GM18505 (cell line): ENCODE measurements at regions not wholly inside any gene's neighbourhood (a gene's known extent, or its start where the extent isn't known, plus 50 kb on each side); places are given as distances from the start of the nearest gene placed in this dataset.
"Not testable (repeated sequence)": the region's sequence is repeated elsewhere in the genome, so short reads cannot be mapped to it uniquely, and the experiment has no call there.

Experiments
- ATAC-seq: cut with Tn5 transposase; IDR thresholded peaks from one replicate; pipeline ENCODE4 v1.9.1; 2021; ENCODE audit not compliant: unreplicated experiment
- POLR2A ChIP-seq: IDR thresholded peaks from 4 replicates; pipeline ENCODE4 v1.6.1; 2011; ENCODE audit warnings: borderline replicate concordance; ENCODE audit not compliant: insufficient read depth, insufficient read length; ENCODE audit errors: extremely low read depth

GRCh38 chr2:149873936-149874335 lies 286.4 kb upstream of the MMADHC start:
- no peak for ATAC-seq
- TF ChIP-seq POLR2A: no peak

GRCh38 chr2:149872638-149873150 lies 285.1 kb upstream of the MMADHC start:
- ATAC-seq: no peak
- TF ChIP-seq POLR2A: no peak

- no peak for ATAC-seq
- no peak for TF ChIP-seq POLR2A
These were observed 284.5 kb upstream of the MMADHC start for GRCh38 chr2:149872041-149872440.

GRCh38 chr2:149871091-149871885 lies 283.7 kb upstream of the MMADHC start:
- ATAC-seq: no peak
- TF ChIP-seq POLR2A: no peak

- ATAC-seq: no peak
- no peak for TF ChIP-seq POLR2A
These were observed 275.7 kb upstream of the MMADHC start for GRCh38 chr2:149863227-149863626.

- ATAC-seq: no peak
- TF ChIP-seq POLR2A: no peak
These were observed 273.5 kb upstream of the MMADHC start for GRCh38 chr2:149861034-149861433.

- ATAC-seq: no peak
- no peak for TF ChIP-seq POLR2A
These were observed 272.8 kb upstream of the MMADHC start for GRCh38 chr2:149860276-149860921.

GRCh38 chr2:149858901-149859634 lies 271.5 kb upstream of the MMADHC start:
- ATAC-seq: no peak
- no peak for TF ChIP-seq POLR2A

GRCh38 chr2:149858216-149858615 lies 270.6 kb upstream of the MMADHC start:
- no peak for TF ChIP-seq POLR2A
- ATAC-seq: no peak

GRCh38 chr2:149857344-149857743 lies 269.8 kb upstream of the MMADHC start:
- TF ChIP-seq POLR2A: no peak
- no peak for ATAC-seq

- not testable (repeated sequence) for ATAC-seq
These were observed 268.3 kb upstream of the MMADHC start for GRCh38 chr2:149855859-149856258.

- TF ChIP-seq POLR2A: no peak
- ATAC-seq: no peak
These were observed 262.0 kb upstream of the MMADHC start for GRCh38 chr2:149849591-149849990.

- TF ChIP-seq POLR2A: no peak
- no peak for ATAC-seq
These were observed 261.6 kb upstream of the MMADHC start for GRCh38 chr2:149849136-149849535.
